Nephron (organoid): ENCODE measurements at regions not wholly inside any gene's neighbourhood (a gene's known extent, or its start where the extent isn't known, plus 50 kb on each side); places are given as distances from the start of the nearest gene placed in this dataset.

ENCODE experiments used
- H3K27ac Mint-ChIP-seq, 3 experiments: 2 replicates each; pipeline ENCODE4 v1.8.0; 2020; ENCODE audit warnings: mixed read lengths in 3 of 3, mild to moderate bottlenecking in 2 of 3, moderate library complexity in 1 of 3
- H3K27me3 Mint-ChIP-seq: 2 replicates; pipeline ENCODE4 v1.8.0; 2021; ENCODE audit warnings: low read depth, mild to moderate bottlenecking, moderate library complexity, mixed read lengths
- H3K36me3 Mint-ChIP-seq: 2 replicates; pipeline ENCODE4 v1.8.0; 2020; ENCODE audit warnings: low read depth, mixed read lengths
- H3K4me1 Mint-ChIP-seq: 2 replicates; pipeline ENCODE4 v1.8.0; 2020; ENCODE audit warnings: mixed read lengths
- H3K4me3 Mint-ChIP-seq, 3 experiments: 2 replicates each; pipeline ENCODE4 v1.8.0; 2020; ENCODE audit warnings: mild to moderate bottlenecking in 3 of 3, mixed read lengths in 3 of 3, moderate library complexity in 2 of 3
- H3K9me3 Mint-ChIP-seq: 2 replicates; pipeline ENCODE4 v1.8.0; 2020; ENCODE audit warnings: mixed read lengths
- CTCF ChIP-seq, 3 experiments: fragments of 200-600 bp; sonication (generic); IDR thresholded peaks; one replicate each; pipeline ENCODE4 v1.5.0; 2021; ENCODE audit warnings: antibody characterized with exemption in 3 of 3; ENCODE audit not compliant: unreplicated experiment in 3 of 3

DNA sequence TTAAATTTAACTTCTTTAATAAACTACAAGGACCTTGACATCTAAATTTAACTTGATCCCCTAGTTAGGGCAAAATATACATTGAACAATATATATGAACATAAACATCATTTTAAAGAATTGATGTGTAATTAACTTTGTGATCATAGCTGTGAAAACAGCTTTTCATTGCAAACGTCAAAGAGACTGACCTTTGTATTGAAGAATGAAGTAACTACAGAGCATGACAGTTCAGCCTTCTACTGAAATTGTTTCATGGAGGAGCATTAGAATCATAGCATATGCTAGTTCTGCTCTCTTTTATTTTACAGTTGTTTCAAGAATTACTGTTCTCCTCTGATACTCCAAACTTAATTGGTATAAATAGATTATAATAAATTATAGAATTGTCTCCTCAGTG lies 123.4 kb upstream of the PRR20A start:
- Mint-ChIP-seq H3K4me1 (no peaks in the 10 kb centered on the region), H3K27ac (no peak overlapping the region), H3K27me3 (no peaks in the 10 kb centered on the region), H3K4me3 (no peak overlapping the region), H3K9me3 (peaks cover 3% of the 10 kb centered on the region), H3K36me3 (no peaks in the 10 kb centered on the region)
- no peak for TF ChIP-seq CTCF (IDR thresholded peaks at IDR 0.05; ENCODE audit: unreplicated experiment in 3 of 3)

GRCh38 chr13:57018915-57019314 lies 121.8 kb upstream of the PRR20A start:
- H3K4me1 Mint-ChIP-seq, result no peaks in the 10 kb centered on the region
- H3K36me3 Mint-ChIP-seq, result no peaks in the 10 kb centered on the region
- peaks cover 8% of the 10 kb centered on the region for H3K9me3 Mint-ChIP-seq
- H3K4me3 Mint-ChIP-seq, result no peak overlapping the region
- H3K27ac Mint-ChIP-seq, result no peak overlapping the region
- TF ChIP-seq CTCF (IDR thresholded peaks at IDR 0.05; ENCODE audit: unreplicated experiment in 3 of 3), result no peak
- H3K27me3 Mint-ChIP-seq, result no peaks in the 10 kb centered on the region

DNA sequence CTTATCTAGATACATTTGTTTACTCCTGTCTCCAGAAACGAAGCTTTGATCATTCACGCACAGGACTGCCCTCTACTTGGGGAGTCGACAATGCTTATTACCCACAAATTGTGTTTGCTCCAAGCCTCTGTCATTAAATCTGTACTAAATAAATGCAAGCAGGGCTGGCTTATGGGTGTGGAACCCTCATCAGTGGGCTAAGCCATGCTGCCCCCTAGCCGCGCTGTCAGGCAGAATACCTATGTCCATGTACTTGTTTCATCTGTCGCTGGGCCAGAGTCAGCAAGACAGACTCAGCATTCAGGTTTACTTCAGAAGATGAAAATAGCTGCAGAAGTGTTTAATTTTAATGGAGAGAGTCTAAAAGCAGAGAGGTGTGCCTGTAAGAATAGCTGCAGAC lies 110.0 kb upstream of the PRR20A start:
- Mint-ChIP-seq H3K4me3 (no peak overlapping the region), H3K36me3 (no peaks in the 10 kb centered on the region), H3K9me3 (peaks cover 3% of the 10 kb centered on the region), H3K4me1 (no peaks in the 10 kb centered on the region), H3K27ac (no peak overlapping the region), H3K27me3 (no peaks in the 10 kb centered on the region)
- no peak for TF ChIP-seq CTCF (IDR thresholded peaks at IDR 0.05; ENCODE audit: unreplicated experiment in 3 of 3)

GRCh38 chr13:57036290-57036689 lies 104.4 kb upstream of the PRR20A start:
- Mint-ChIP-seq H3K4me1 (no peaks in the 10 kb centered on the region), H3K36me3 (no peaks in the 10 kb centered on the region), H3K4me3 (no peak overlapping the region), H3K27ac (no peak overlapping the region), H3K27me3 (no peaks in the 10 kb centered on the region), H3K9me3 (peaks cover 2% of the 10 kb centered on the region)
- no peak for TF ChIP-seq CTCF (IDR thresholded peaks at IDR 0.05; ENCODE audit: unreplicated experiment in 3 of 3)

- Mint-ChIP-seq H3K4me1 (peaks cover 14% of the 10 kb centered on the region), H3K9me3 (peaks cover 12% of the 10 kb centered on the region), H3K36me3 (no peaks in the 10 kb centered on the region), H3K27me3 (no peaks in the 10 kb centered on the region), H3K27ac (no peak overlapping the region), H3K4me3 (no peak overlapping the region)
- no peak for TF ChIP-seq CTCF (IDR thresholded peaks at IDR 0.05; ENCODE audit: unreplicated experiment in 3 of 3)
Observed at GRCh38 chr13:57044910-57045309, 95.8 kb upstream of the PRR20A start.

DNA sequence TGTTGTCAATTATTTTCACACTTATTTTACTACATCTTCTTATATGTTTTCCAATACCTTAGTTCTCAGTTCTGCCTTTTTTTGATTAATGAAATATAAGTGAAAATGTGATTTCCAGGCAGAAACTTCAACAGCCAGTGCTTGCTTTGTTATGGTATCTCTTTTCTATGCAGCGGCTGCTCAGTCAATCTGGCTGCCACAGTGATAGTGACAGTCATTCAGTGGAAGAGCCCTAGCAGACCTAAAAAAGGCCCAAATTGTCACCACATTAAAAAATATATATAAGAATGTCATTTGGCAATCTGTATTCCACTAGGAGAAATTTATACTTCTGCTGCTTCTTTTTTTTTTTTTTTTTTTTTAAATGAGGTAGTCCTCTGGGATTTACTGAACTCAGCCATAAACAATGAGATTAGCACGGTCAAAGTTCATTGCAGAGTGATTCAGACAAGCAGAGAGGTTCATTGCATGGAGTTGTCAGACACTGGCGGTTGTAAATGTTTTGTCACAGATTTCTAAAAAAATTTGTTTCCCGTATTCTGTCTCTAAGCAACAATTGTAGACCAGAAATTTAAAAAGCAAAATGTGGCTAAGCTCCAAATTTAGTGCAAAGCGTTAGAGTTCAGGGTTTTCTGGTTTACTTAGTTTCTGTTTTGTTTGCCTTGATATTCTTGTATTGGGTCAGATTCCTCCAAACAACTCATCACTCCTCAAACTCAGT lies 94.7 kb upstream of the PRR20A start:
- Mint-ChIP-seq H3K36me3 (no peaks in the 10 kb centered on the region), H3K9me3 (peaks cover 22% of the 10 kb centered on the region), H3K4me3 (peak overlapping the region in 1 of 3 experiments; percentile 15)

More for the DNA sequence above, 94.7 kb upstream of the PRR20A start:
- Mint-ChIP-seq H3K27me3 (no peaks in the 10 kb centered on the region), H3K4me1 (peaks cover 14% of the 10 kb centered on the region), H3K27ac (peak overlapping the region in 2 of 3 experiments; percentile 10 to 39)
- no peak for TF ChIP-seq CTCF (IDR thresholded peaks at IDR 0.05; ENCODE audit: unreplicated experiment in 3 of 3)
